Caco-2 (cell line): ENCODE measurements at regions not wholly inside any gene's neighbourhood (a gene's known extent, or its start where the extent isn't known, plus 50 kb on each side); places are given as distances from the start of the nearest gene placed in this dataset.
"Not testable (repeated sequence)": the region's sequence is repeated elsewhere in the genome, so short reads cannot be mapped to it uniquely, and the experiment has no call there.

Experiments
- BruUV-seq: library from RNA; stranded (reverse); fragments of 400-500 nt; replicated peaks from 2 replicates; lab custom pipeline; 2021; lab: Mats Ljungman, UMichigan
- CTCF ChIA-PET: fragments of 300-600 bp; sonication (Branson Sonifier 250); formaldehyde crosslinking; loops from one replicate; lab custom pipeline; 2022; ENCODE audit warnings: antibody characterized with exemption; lab: Charles Lee
- POLR2A ChIA-PET: fragments of 300-600 bp; sonication (Branson Sonifier 250); formaldehyde crosslinking; loops from one replicate; lab custom pipeline; 2022; ENCODE audit warnings: antibody characterized with exemption; lab: Charles Lee
- DNase-seq, 2 experiments: peaks; one replicate each; pipeline versions ENCODE4 v3.0.0 to v3.0.0-alpha.2; 2020 to 2022
- H3K27me3 ChIP-seq: replicated peaks from 2 replicates; pipeline ENCODE4 v1.6.0; 2011; ENCODE audit warnings: low read length; ENCODE audit not compliant: control insufficient read depth, insufficient read depth
- H3K36me3 ChIP-seq: 2 replicates; pipeline ENCODE4 v1.5.1; 2011; ENCODE audit warnings: low read length; ENCODE audit not compliant: control insufficient read depth, insufficient read depth
- H3K4me1 ChIP-seq: fragments of 250-450 bp; sonication (Bioruptor Pico); 2 replicates; pipeline ENCODE4 v1.5.1; 2020; ENCODE audit warnings: mild to moderate bottlenecking
- H3K4me3 ChIP-seq: 2 replicates; pipeline ENCODE4 v1.5.1; 2011; ENCODE audit warnings: low read depth, mild to moderate bottlenecking, control low read depth, low read length
- H3K9me3 ChIP-seq: fragments of 250-450 bp; sonication (Bioruptor Pico); 2 replicates; pipeline ENCODE4 v1.5.1; 2020; ENCODE audit warnings: mild to moderate bottlenecking, moderate library complexity
- H3K27ac Mint-ChIP-seq: one replicate; pipeline ENCODE4 v1.8.0; 2022; ENCODE audit warnings: mixed read lengths; ENCODE audit not compliant: unreplicated experiment
- H3K27me3 Mint-ChIP-seq: one replicate; pipeline ENCODE4 v1.8.0; 2022; ENCODE audit warnings: mixed read lengths; ENCODE audit not compliant: insufficient read depth, unreplicated experiment
- H3K36me3 Mint-ChIP-seq: one replicate; pipeline ENCODE4 v1.8.0; 2022; ENCODE audit warnings: mild to moderate bottlenecking, mixed read lengths; ENCODE audit not compliant: insufficient read depth, unreplicated experiment
- H3K4me1 Mint-ChIP-seq: one replicate; pipeline ENCODE4 v1.8.0; 2022; ENCODE audit warnings: low read depth, mixed read lengths; ENCODE audit not compliant: unreplicated experiment
- H3K4me3 Mint-ChIP-seq: one replicate; pipeline ENCODE4 v1.8.0; 2022; ENCODE audit warnings: mild to moderate bottlenecking, moderate library complexity, mixed read lengths; ENCODE audit not compliant: unreplicated experiment
- H3K9me3 Mint-ChIP-seq: one replicate; pipeline ENCODE4 v1.8.0; 2022; ENCODE audit warnings: mixed read lengths; ENCODE audit not compliant: unreplicated experiment
- intact Hi-C: fragments of 100-400 bp; cut with micrococcal nuclease; formaldehyde crosslinking; loops from one replicate; pipeline ENCODE4 v1.10.0; 2022; ENCODE audit not compliant: unreplicated experiment
- TF ChIP-seq, protein P1 (sequence below), 2 experiments: fragments of 200-600 bp in 1 of 2; IDR thresholded peaks; 1 replicate in 1 of 2; 2 replicates in 1 of 2; pipeline versions ENCODE4 v1.5.1 to v1.8.0; 2011 to 2022; ENCODE audit warnings: antibody characterized with exemption in 1 of 2, control low read depth in 1 of 2, inconsistent platforms in 1 of 2, low read depth in 1 of 2, low read length in 1 of 2, mild to moderate bottlenecking in 1 of 2, moderate library complexity in 1 of 2; ENCODE audit not compliant: insufficient read depth in 1 of 2, severe bottlenecking in 1 of 2, unreplicated experiment in 1 of 2

GRCh38 chr14:30243207-30243606, 315.6 kb upstream of the PRKD1 start:
- Mint-ChIP-seq H3K9me3 (no peaks in the 10 kb centered on the region), H3K36me3 (no peaks in the 10 kb centered on the region), H3K27ac (no peak overlapping the region), H3K27me3 (peaks cover 5% of the 10 kb centered on the region), H3K4me3 (no peak overlapping the region), H3K4me1 (no peaks in the 10 kb centered on the region)
- POLR2A ChIA-PET: no interaction called here
- Histone ChIP-seq H3K27me3 (no peaks in the 10 kb centered on the region), H3K4me1 (no peaks in the 10 kb centered on the region), H3K9me3 (no peaks in the 10 kb centered on the region), H3K4me3 (no peak overlapping the region), H3K36me3 (no peaks in the 10 kb centered on the region)
- DNase-seq: no peak
- intact Hi-C loops: no loop called here
- BruUV-seq: no TSS peak
- TF ChIP-seq, protein P1, sequence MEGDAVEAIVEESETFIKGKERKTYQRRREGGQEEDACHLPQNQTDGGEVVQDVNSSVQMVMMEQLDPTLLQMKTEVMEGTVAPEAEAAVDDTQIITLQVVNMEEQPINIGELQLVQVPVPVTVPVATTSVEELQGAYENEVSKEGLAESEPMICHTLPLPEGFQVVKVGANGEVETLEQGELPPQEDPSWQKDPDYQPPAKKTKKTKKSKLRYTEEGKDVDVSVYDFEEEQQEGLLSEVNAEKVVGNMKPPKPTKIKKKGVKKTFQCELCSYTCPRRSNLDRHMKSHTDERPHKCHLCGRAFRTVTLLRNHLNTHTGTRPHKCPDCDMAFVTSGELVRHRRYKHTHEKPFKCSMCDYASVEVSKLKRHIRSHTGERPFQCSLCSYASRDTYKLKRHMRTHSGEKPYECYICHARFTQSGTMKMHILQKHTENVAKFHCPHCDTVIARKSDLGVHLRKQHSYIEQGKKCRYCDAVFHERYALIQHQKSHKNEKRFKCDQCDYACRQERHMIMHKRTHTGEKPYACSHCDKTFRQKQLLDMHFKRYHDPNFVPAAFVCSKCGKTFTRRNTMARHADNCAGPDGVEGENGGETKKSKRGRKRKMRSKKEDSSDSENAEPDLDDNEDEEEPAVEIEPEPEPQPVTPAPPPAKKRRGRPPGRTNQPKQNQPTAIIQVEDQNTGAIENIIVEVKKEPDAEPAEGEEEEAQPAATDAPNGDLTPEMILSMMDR (IDR thresholded peaks at IDR 0.05; ENCODE audit: insufficient read depth in 1 of 2, low read depth in 1 of 2, low read length in 1 of 2, severe bottlenecking in 1 of 2, unreplicated experiment in 1 of 2): no peak
- CTCF ChIA-PET: no interaction called here

- POLR2A ChIA-PET: no interaction called here
- peaks cover 5% of the 10 kb centered on the region for H3K27me3 Mint-ChIP-seq
- H3K27me3 ChIP-seq: no peaks in the 10 kb centered on the region
These were observed 315.2 kb upstream of the G2E3 start for GRCh38 chr14:30243805-30244204.

DNA sequence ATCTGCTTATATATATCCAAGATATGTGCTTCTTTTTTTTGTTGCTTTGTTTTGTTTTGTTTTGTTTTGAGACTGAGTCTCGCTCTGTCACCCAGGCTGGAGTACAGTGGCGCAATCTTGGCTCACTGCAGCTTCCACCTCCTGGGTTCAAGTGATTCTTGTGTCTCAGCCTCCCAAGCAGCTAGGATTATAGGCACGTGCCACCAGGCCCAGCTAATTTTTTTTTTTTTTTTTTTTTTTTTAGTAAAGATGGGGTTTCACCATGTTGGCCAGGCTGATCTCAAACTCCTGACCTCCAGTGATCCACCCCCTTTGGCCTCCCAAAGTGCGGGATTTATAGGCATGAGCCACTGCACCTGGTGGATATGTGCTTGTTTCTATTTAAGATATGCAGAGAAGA, 314.6 kb upstream of the G2E3 start:
- CTCF ChIA-PET, H3K4me1 Mint-ChIP-seq, POLR2A ChIA-PET: not testable (repeated sequence)

More at GRCh38 chr14:30243805-30244204, 315.2 kb upstream of the G2E3 start:
- CTCF ChIA-PET: no interaction called here
- H3K4me1 ChIP-seq: no peaks in the 10 kb centered on the region
- H3K9me3 ChIP-seq: no peaks in the 10 kb centered on the region
- H3K36me3 ChIP-seq: no peaks in the 10 kb centered on the region
- H3K27ac Mint-ChIP-seq: no peak overlapping the region
- H3K4me3 ChIP-seq: no peak overlapping the region
- no peak overlapping the region for H3K4me3 Mint-ChIP-seq
- no peaks in the 10 kb centered on the region for H3K4me1 Mint-ChIP-seq
- no peak for DNase-seq
- TF ChIP-seq, protein P1 (IDR thresholded peaks at IDR 0.05; ENCODE audit: insufficient read depth in 1 of 2, low read depth in 1 of 2, low read length in 1 of 2, severe bottlenecking in 1 of 2, unreplicated experiment in 1 of 2): no peak
- H3K36me3 Mint-ChIP-seq: no peaks in the 10 kb centered on the region
- no TSS peak for BruUV-seq
- intact Hi-C loops: no loop called here
- no peaks in the 10 kb centered on the region for H3K9me3 Mint-ChIP-seq

GRCh38 chr14:30251017-30251416, 307.9 kb upstream of the G2E3 start:
- H3K4me3 ChIP-seq: no peak overlapping the region
- intact Hi-C loops: no loop called here
- Mint-ChIP-seq H3K27ac (no peak overlapping the region), H3K36me3 (no peaks in the 10 kb centered on the region), H3K27me3 (no peaks in the 10 kb centered on the region), H3K4me3 (no peak overlapping the region), H3K9me3 (no peaks in the 10 kb centered on the region), H3K4me1 (no peaks in the 10 kb centered on the region)
- CTCF ChIA-PET: no interaction called here
- H3K9me3 ChIP-seq: no peaks in the 10 kb centered on the region
- no peaks in the 10 kb centered on the region for H3K36me3 ChIP-seq
- no TSS peak for BruUV-seq
- H3K27me3 ChIP-seq: no peaks in the 10 kb centered on the region
- TF ChIP-seq, protein P1 (IDR thresholded peaks at IDR 0.05; ENCODE audit: insufficient read depth in 1 of 2, low read depth in 1 of 2, low read length in 1 of 2, severe bottlenecking in 1 of 2, unreplicated experiment in 1 of 2): no peak
- POLR2A ChIA-PET: no interaction called here
- no peaks in the 10 kb centered on the region for H3K4me1 ChIP-seq
- no peak for DNase-seq

More for the DNA sequence above, 314.6 kb upstream of the G2E3 start:
- intact Hi-C loops, H3K36me3 Mint-ChIP-seq, H3K4me3 ChIP-seq, DNase-seq, H3K9me3 ChIP-seq, BruUV-seq, H3K27me3 ChIP-seq, H3K4me3 Mint-ChIP-seq, H3K9me3 Mint-ChIP-seq, H3K36me3 ChIP-seq, H3K4me1 ChIP-seq, H3K27me3 Mint-ChIP-seq, H3K27ac Mint-ChIP-seq: not testable (repeated sequence)
